MM.1S (cell line): ENCODE measurements at regions not wholly inside any gene's neighbourhood (a gene's known extent, or its start where the extent isn't known, plus 50 kb on each side); places are given as distances from the start of the nearest gene placed in this dataset.

Experiments
- DNase-seq: peaks from one replicate; pipeline ENCODE4 v3.0.0-alpha.2; 2015
- H2AFZ ChIP-seq: fragments of 300-600 bp; sonication (generic); 2 replicates; pipeline ENCODE4 v1.6.0; 2016; ENCODE audit warnings: antibody characterized with exemption, low read length
- H3F3A ChIP-seq: fragments of 300-600 bp; sonication (generic); 2 replicates; pipeline ENCODE4 v1.6.1; 2016; ENCODE audit warnings: mild to moderate bottlenecking, antibody characterized with exemption, low read length, moderate library complexity, mixed read lengths; ENCODE audit not compliant: insufficient read depth
- H3K27ac ChIP-seq: fragments of 300-600 bp; sonication (generic); 2 replicates; pipeline ENCODE4 v1.5.1; 2016; ENCODE audit warnings: mild to moderate bottlenecking, low read length
- H3K27me3 ChIP-seq: fragments of 300-600 bp; sonication (generic); replicated peaks from 2 replicates; pipeline ENCODE4 v1.6.0; 2016; ENCODE audit warnings: low read length; ENCODE audit not compliant: insufficient read depth
- H3K36me3 ChIP-seq: fragments of 300-600 bp; sonication (generic); replicated peaks from 2 replicates; pipeline ENCODE4 v1.6.1; 2016; ENCODE audit warnings: mild to moderate bottlenecking, low read length, mixed read lengths; ENCODE audit not compliant: insufficient read depth
- H3K4me1 ChIP-seq: fragments of 300-600 bp; sonication (generic); 2 replicates; pipeline ENCODE4 v1.6.1; 2016; ENCODE audit warnings: low read length, mixed read lengths
- H3K4me2 ChIP-seq: fragments of 300-600 bp; sonication (generic); 2 replicates; pipeline ENCODE4 v1.6.0; 2016; ENCODE audit warnings: low read depth, low read length
- H3K4me3 ChIP-seq: fragments of 300-600 bp; sonication (generic); 2 replicates; pipeline ENCODE4 v1.5.1; 2016; ENCODE audit warnings: low read length, mixed read lengths
- H3K79me2 ChIP-seq: fragments of 300-600 bp; sonication (generic); 2 replicates; pipeline ENCODE4 v1.6.1; 2016; ENCODE audit warnings: mixed run types, low read length, mixed read lengths
- H3K9ac ChIP-seq: fragments of 300-600 bp; sonication (generic); 2 replicates; pipeline ENCODE4 v1.6.1; 2016; ENCODE audit warnings: low read length, mixed read lengths
- H3K9me2 ChIP-seq: fragments of 300-600 bp; sonication (generic); replicated peaks from 2 replicates; pipeline ENCODE4 v1.6.1; 2016; ENCODE audit warnings: mild to moderate bottlenecking, low read length, mixed read lengths; ENCODE audit not compliant: insufficient read depth
- H3K9me3 ChIP-seq: fragments of 300-600 bp; sonication (generic); replicated peaks from 2 replicates; pipeline ENCODE4 v1.6.1; 2016; ENCODE audit warnings: mild to moderate bottlenecking, low read length, mixed read lengths; ENCODE audit not compliant: insufficient read depth
- H4K20me1 ChIP-seq: fragments of 300-600 bp; sonication (generic); 2 replicates; pipeline ENCODE4 v1.6.1; 2016; ENCODE audit warnings: mild to moderate bottlenecking, low read length, moderate library complexity, mixed read lengths; ENCODE audit not compliant: insufficient read depth
- EZH2 ChIP-seq: fragments of 300-600 bp; sonication (generic); optimal IDR thresholded peaks from 2 replicates; pipeline ENCODE3; 2017; ENCODE audit warnings: low read depth, mild to moderate bottlenecking, antibody characterized with exemption, low read length, mixed read lengths
- EZH2phosphoT487 ChIP-seq: fragments of 300-600 bp; sonication (generic); IDR thresholded peaks from 2 replicates; pipeline ENCODE4 v1.6.1; 2018; ENCODE audit warnings: antibody characterized with exemption, low read length
- TF ChIP-seq, protein P1 (sequence below): fragments of 300-600 bp; sonication (generic); IDR thresholded peaks from 2 replicates; pipeline ENCODE4 v1.5.1; 2016; ENCODE audit warnings: antibody characterized with exemption, low read length, mixed read lengths

DNA sequence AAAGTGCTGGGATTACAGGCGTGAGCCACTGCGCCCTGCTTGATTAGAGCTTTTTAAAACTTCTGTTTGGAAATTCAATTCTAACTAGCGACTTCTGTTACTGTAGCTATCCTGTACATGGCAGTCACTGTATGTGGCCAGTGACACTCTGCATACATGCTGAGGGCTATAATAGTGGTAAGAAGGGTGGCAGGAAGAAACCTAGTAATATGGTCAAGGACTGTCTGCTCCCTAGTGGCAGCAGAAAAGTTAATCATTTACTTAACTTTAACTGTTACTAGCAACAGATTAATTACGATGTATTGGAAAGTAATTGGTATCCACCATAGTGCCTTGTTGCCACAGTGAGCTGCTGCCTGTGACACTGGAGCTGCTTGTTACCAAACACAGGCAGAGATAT lies 149.0 kb downstream of the KITLG start:
- no peak for DNase-seq
- no peaks in the 10 kb centered on the region for H3K36me3 ChIP-seq
- H3K27ac ChIP-seq, result no peak overlapping the region
- H4K20me1 ChIP-seq, result no peaks in the 10 kb centered on the region
- H3K9me3 ChIP-seq, result no peaks in the 10 kb centered on the region
- no peaks in the 10 kb centered on the region for H3F3A ChIP-seq
- no peak overlapping the region for H3K4me2 ChIP-seq
- H3K79me2 ChIP-seq, result no peaks in the 10 kb centered on the region
- no peaks in the 10 kb centered on the region for H3K4me1 ChIP-seq
- H3K4me3 ChIP-seq, result no peak overlapping the region
- TF ChIP-seq EZH2phosphoT487, result no peak
- no peak for TF ChIP-seq EZH2
- TF ChIP-seq, protein P1, sequence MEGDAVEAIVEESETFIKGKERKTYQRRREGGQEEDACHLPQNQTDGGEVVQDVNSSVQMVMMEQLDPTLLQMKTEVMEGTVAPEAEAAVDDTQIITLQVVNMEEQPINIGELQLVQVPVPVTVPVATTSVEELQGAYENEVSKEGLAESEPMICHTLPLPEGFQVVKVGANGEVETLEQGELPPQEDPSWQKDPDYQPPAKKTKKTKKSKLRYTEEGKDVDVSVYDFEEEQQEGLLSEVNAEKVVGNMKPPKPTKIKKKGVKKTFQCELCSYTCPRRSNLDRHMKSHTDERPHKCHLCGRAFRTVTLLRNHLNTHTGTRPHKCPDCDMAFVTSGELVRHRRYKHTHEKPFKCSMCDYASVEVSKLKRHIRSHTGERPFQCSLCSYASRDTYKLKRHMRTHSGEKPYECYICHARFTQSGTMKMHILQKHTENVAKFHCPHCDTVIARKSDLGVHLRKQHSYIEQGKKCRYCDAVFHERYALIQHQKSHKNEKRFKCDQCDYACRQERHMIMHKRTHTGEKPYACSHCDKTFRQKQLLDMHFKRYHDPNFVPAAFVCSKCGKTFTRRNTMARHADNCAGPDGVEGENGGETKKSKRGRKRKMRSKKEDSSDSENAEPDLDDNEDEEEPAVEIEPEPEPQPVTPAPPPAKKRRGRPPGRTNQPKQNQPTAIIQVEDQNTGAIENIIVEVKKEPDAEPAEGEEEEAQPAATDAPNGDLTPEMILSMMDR, result no peak
- H3K9ac ChIP-seq, result no peak overlapping the region
- no peaks in the 10 kb centered on the region for H3K27me3 ChIP-seq
- no peak overlapping the region for H2AFZ ChIP-seq
- no peaks in the 10 kb centered on the region for H3K9me2 ChIP-seq

DNA sequence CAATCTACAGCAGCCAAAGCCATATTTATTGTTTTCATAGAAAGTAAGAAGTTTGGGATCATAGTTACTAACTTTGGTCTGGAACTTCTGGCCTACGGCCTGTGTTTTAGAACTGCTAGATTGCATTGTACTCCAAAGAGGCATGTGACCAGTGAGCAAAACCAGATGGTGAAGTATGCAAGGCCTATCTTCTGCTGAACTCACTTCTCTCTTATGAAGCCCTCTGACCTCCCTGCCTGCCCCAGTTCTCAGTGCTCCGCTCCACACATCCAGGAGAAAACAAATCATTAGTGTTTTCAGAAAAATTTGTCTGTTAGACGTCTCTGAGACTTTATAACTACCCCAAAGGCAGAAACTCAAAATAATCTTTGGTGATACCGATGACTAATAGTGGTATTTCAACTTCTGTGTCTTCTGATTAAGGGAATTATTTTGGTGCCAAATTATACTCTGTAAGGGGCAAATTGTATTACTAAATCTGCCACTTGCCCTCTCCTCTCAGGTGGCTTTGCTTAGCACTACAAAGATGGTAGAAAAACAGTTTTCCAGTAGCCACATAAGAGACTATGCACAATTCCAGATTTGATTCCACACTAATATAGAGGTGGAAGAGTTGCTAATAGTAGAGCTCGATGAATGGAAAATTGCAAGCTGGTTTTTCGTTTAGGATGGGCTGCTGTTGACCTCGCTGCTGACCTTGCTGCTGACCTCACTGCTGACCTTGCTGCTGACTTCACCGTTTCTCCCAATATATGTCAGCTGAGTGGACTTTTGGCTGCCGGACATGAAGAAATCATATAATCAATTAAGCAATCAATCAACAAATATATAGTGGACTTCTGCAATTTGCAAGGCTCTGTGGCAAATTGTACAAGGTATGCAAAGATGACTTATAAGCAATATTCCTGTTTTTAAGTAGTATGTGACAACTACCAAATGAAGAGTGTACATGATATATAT lies 147.5 kb downstream of the KITLG start:
- no peaks in the 10 kb centered on the region for H3K27me3 ChIP-seq
- H3K9ac ChIP-seq, result no peak overlapping the region
- no peaks in the 10 kb centered on the region for H3F3A ChIP-seq
- H3K9me3 ChIP-seq, result no peaks in the 10 kb centered on the region
- TF ChIP-seq EZH2phosphoT487, result no peak
- no peak for TF ChIP-seq EZH2
- TF ChIP-seq, protein P1, result no peak
- no peaks in the 10 kb centered on the region for H3K79me2 ChIP-seq
- H3K27ac ChIP-seq, result no peak overlapping the region
- no peak overlapping the region for H2AFZ ChIP-seq
- no peak overlapping the region for H3K4me2 ChIP-seq
- H3K4me1 ChIP-seq, result no peaks in the 10 kb centered on the region
- no peak for DNase-seq
- H3K4me3 ChIP-seq, result no peak overlapping the region
- no peaks in the 10 kb centered on the region for H3K9me2 ChIP-seq
- no peaks in the 10 kb centered on the region for H3K36me3 ChIP-seq
- H4K20me1 ChIP-seq, result no peaks in the 10 kb centered on the region

DNA sequence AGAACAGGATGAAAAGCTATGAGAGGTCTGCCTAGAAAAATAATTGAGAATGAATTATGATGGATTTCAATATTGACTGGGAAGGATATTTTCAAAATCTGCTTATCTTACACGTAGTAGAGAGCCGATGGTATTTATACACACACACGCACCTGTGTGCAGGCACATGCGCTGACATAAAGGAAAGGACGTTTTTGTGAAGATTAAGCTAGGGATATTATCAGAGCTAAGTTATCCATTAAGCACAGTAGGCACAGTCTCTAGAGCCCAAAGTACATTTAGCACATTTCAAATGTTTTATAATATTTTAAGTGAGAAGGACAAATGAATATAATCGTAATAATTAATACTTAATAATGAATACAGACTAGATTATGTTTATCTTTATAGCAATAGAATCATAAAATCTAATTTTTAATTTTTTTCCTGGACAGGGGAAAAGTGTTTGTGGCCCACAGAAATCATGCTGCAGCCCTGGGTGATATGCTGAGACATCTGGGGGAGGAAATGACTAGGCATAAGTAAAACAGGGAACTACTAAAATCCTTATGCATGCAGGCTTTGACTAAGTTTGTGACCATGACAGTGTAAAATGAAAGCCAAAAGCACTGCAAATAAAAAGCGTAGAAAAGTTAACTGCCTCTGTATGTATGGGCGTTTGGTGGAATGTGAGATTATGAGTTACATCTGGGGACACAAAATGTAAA lies 146.1 kb downstream of the KITLG start:
- Histone ChIP-seq H3K4me3 (no peak overlapping the region), H3K27me3 (no peaks in the 10 kb centered on the region), H3K27ac (no peak overlapping the region), H3K79me2 (no peaks in the 10 kb centered on the region), H3F3A (no peaks in the 10 kb centered on the region), H3K4me2 (no peak overlapping the region), H2AFZ (no peak overlapping the region), H3K4me1 (no peaks in the 10 kb centered on the region), H3K9me3 (no peaks in the 10 kb centered on the region), H3K9me2 (no peaks in the 10 kb centered on the region), H3K9ac (no peak overlapping the region), H4K20me1 (no peaks in the 10 kb centered on the region), H3K36me3 (no peaks in the 10 kb centered on the region)
- TF ChIP-seq, protein P1, result no peak
- TF ChIP-seq EZH2 (no peak), EZH2phosphoT487 (no peak)
- no peak for DNase-seq
